Central memory CD8-positive, alpha-beta T cell (primary cell): ENCODE measurements at regions not wholly inside any gene's neighbourhood (a gene's known extent, or its start where the extent isn't known, plus 50 kb on each side); places are given as distances from the start of the nearest gene placed in this dataset.

Experiments
- ATAC-seq: fragments of 150-1000 bp; cut with Tn5 transposase; replicated peaks from 2 replicates; pipeline ENCODE4 v1.10.0; 2022; ENCODE audit warnings: mild to moderate bottlenecking, moderate FRiP score, moderate number of reproducible peaks; ENCODE audit not compliant: poor library complexity, severe bottlenecking; ENCODE audit errors: extremely low read depth
- DNase-seq, 2 donors: peaks; one replicate each; pipeline ENCODE4 v3.0.0; 2021; ENCODE audit warnings: low spot score in 2 of 2
- H3K27ac Mint-ChIP-seq: one replicate; pipeline ENCODE4 v1.8.0; 2022; ENCODE audit warnings: low read depth, mild to moderate bottlenecking, moderate library complexity, mixed read lengths
- H3K27me3 Mint-ChIP-seq: one replicate; pipeline ENCODE4 v1.8.0; 2022; ENCODE audit warnings: mixed read lengths
- H3K36me3 Mint-ChIP-seq: one replicate; pipeline ENCODE4 v1.8.0; 2022; ENCODE audit warnings: mild to moderate bottlenecking, moderate library complexity, mixed read lengths; ENCODE audit not compliant: insufficient read depth
- H3K4me1 Mint-ChIP-seq: one replicate; pipeline ENCODE4 v1.8.0; 2022; ENCODE audit warnings: mixed read lengths
- H3K4me3 Mint-ChIP-seq: one replicate; pipeline ENCODE4 v1.8.0; 2022; ENCODE audit warnings: mild to moderate bottlenecking, moderate library complexity, mixed read lengths
- H3K9me3 Mint-ChIP-seq: one replicate; pipeline ENCODE4 v1.8.0; 2022; ENCODE audit warnings: mixed read lengths

DNA sequence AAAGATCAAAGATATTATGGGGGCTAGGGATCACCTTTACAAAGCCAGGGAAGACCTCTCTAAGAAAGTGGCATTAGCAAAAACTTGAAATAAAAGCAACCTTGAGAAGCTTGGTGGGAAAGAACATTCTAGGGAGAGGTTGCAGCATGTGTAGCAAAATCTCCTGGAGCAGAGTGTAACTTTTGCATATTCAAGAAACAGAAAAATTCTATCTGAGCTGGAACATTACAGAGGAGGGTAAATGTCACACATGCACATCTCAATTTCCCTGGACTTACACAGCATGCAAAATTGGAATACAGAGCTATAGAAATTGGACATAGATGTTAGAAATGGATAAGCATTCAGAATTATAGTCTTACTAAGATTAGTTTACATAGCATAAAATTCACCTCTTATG lies 510.0 kb downstream of the CETN3 start:
- H3K27me3 Mint-ChIP-seq, result no peaks in the 10 kb centered on the region
- no peaks in the 10 kb centered on the region for H3K36me3 Mint-ChIP-seq
- no peaks in the 10 kb centered on the region for H3K4me1 Mint-ChIP-seq
- no peak overlapping the region for H3K4me3 Mint-ChIP-seq
- ATAC-seq (no peak), DNase-seq (no peak)
- H3K27ac Mint-ChIP-seq, result no peak overlapping the region
- H3K9me3 Mint-ChIP-seq, result peaks cover 9% of the 10 kb centered on the region

- H3K4me3 Mint-ChIP-seq, result no peak overlapping the region
- no peaks in the 10 kb centered on the region for H3K4me1 Mint-ChIP-seq
- no peak overlapping the region for H3K27ac Mint-ChIP-seq
- no peaks in the 10 kb centered on the region for H3K27me3 Mint-ChIP-seq
- DNase-seq (no peak), ATAC-seq (no peak)
- no peaks in the 10 kb centered on the region for H3K36me3 Mint-ChIP-seq
- H3K9me3 Mint-ChIP-seq, result peaks cover 21% of the 10 kb centered on the region
Measured at GRCh38 chr5:89893546-89893945, 516.0 kb downstream of the CETN3 start.

- H3K27me3 Mint-ChIP-seq, result no peaks in the 10 kb centered on the region
Measured at GRCh38 chr5:89885670-89886069, 523.9 kb downstream of the CETN3 start.

DNA sequence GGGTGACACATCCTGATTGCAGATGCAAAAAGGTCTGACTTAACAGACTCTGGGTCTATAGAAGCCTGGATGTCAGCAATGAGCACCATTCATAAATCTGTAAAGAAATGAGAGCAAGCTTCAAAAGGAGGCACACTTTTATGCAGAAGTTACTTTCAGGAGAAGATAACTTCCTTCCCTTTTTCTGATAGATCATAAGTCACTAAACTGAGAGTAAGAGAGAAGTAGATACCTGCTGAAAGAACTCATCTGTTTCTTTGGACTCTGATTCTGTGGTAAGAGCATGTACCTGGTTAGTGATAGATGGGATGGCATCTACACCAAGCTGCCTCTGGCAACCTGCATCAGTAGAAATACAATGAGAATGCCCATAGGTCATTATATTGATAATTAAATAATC lies 525.6 kb downstream of the CETN3 start:
- H3K27ac Mint-ChIP-seq, result no peak overlapping the region
- no peak for ATAC-seq
- no peaks in the 10 kb centered on the region for H3K27me3 Mint-ChIP-seq
- DNase-seq, result no peak
- peaks cover 10% of the 10 kb centered on the region for H3K9me3 Mint-ChIP-seq
- no peaks in the 10 kb centered on the region for H3K4me1 Mint-ChIP-seq
- no peak overlapping the region for H3K4me3 Mint-ChIP-seq
- H3K36me3 Mint-ChIP-seq, result no peaks in the 10 kb centered on the region

More at GRCh38 chr5:89885670-89886069, 523.9 kb downstream of the CETN3 start:
- DNase-seq (no peak), ATAC-seq (no peak)
- H3K27ac Mint-ChIP-seq, result no peak overlapping the region
- peaks cover 4% of the 10 kb centered on the region for H3K9me3 Mint-ChIP-seq
- no peak overlapping the region for H3K4me3 Mint-ChIP-seq
- H3K4me1 Mint-ChIP-seq, result no peaks in the 10 kb centered on the region
- H3K36me3 Mint-ChIP-seq, result no peaks in the 10 kb centered on the region

- no peak for DNase-seq
- Mint-ChIP-seq H3K9me3 (peaks cover 6% of the 10 kb centered on the region), H3K4me1 (no peaks in the 10 kb centered on the region), H3K27ac (no peak overlapping the region), H3K36me3 (no peaks in the 10 kb centered on the region), H3K4me3 (no peak overlapping the region), H3K27me3 (no peaks in the 10 kb centered on the region)
- ATAC-seq, result no peak
Measured at GRCh38 chr5:89878140-89879132, 531.1 kb downstream of the CETN3 start.

DNA sequence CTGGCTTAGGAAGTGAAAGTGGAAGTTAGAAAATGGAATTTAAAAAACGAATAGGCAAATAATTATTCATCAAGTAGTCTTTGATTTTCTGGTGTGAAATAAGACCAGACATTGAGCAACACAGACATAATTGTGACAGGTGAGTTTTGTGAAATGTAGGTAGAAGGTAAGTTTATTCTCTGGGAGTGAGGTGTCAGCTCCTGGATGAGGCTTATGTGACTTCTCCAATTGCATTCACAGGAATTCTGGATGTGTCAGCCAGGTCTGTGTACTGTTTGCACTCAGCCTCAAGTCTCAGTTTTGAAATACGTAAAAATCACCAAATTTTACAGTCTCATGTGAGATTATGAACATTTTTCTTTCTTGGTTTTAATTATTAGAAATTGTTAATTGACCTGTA lies 537.6 kb downstream of the CETN3 start:
- Mint-ChIP-seq H3K4me3 (no peak overlapping the region), H3K9me3 (peaks cover 14% of the 10 kb centered on the region), H3K27me3 (no peaks in the 10 kb centered on the region), H3K4me1 (no peaks in the 10 kb centered on the region), H3K27ac (no peak overlapping the region), H3K36me3 (no peaks in the 10 kb centered on the region)
- ATAC-seq, result no peak
- no peak for DNase-seq

DNA sequence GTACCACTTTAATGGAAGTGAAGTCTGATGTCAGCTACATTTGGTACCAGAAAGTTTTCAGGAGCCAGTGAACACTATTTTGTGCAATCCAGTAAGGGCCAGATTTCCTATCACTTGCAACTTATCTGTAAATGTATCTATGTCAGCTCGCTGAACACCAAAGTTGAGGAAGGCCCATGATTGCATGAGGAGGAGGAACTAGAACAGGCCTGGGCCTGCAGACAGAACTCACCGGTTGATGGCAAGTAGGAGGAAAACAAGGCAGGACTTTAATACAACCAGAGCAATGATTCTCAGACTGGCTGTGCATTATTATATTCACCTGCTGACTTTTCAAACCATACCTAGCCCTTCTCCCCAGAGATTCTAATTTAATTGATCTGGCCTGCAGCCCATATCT lies 540.2 kb downstream of the CETN3 start:
- H3K36me3 Mint-ChIP-seq, result no peaks in the 10 kb centered on the region
- no peak overlapping the region for H3K27ac Mint-ChIP-seq
- no peak for ATAC-seq
- H3K4me1 Mint-ChIP-seq, result no peaks in the 10 kb centered on the region
- H3K27me3 Mint-ChIP-seq, result no peaks in the 10 kb centered on the region
- peaks cover 14% of the 10 kb centered on the region for H3K9me3 Mint-ChIP-seq
- H3K4me3 Mint-ChIP-seq, result no peak overlapping the region
- DNase-seq, result no peak

- H3K27ac Mint-ChIP-seq, result no peak overlapping the region
- H3K4me1 Mint-ChIP-seq, result no peaks in the 10 kb centered on the region
- H3K4me3 Mint-ChIP-seq, result no peak overlapping the region
Measured at GRCh38 chr5:89866410-89866809, 543.1 kb downstream of the CETN3 start.

GRCh38 chr5:89864941-89865340 lies 544.6 kb downstream of the CETN3 start:
- Mint-ChIP-seq H3K27ac (no peak overlapping the region), H3K27me3 (no peaks in the 10 kb centered on the region)
- ATAC-seq, result no peak

More at GRCh38 chr5:89866410-89866809, 543.1 kb downstream of the CETN3 start:
- H3K27me3 Mint-ChIP-seq, result no peaks in the 10 kb centered on the region
- DNase-seq (no peak), ATAC-seq (no peak)
- peaks cover 14% of the 10 kb centered on the region for H3K9me3 Mint-ChIP-seq
- no peaks in the 10 kb centered on the region for H3K36me3 Mint-ChIP-seq

GRCh38 chr5:89857790-89858189 lies 551.8 kb downstream of the CETN3 start:
- DNase-seq, result no peak
- Mint-ChIP-seq H3K27me3 (no peaks in the 10 kb centered on the region), H3K4me3 (no peak overlapping the region), H3K4me1 (no peaks in the 10 kb centered on the region), H3K27ac (no peak overlapping the region), H3K36me3 (no peaks in the 10 kb centered on the region), H3K9me3 (peaks cover 11% of the 10 kb centered on the region)
- ATAC-seq, result no peak

More at GRCh38 chr5:89864941-89865340, 544.6 kb downstream of the CETN3 start:
- H3K9me3 Mint-ChIP-seq, result peaks cover 5% of the 10 kb centered on the region
- no peaks in the 10 kb centered on the region for H3K36me3 Mint-ChIP-seq
- no peaks in the 10 kb centered on the region for H3K4me1 Mint-ChIP-seq
- no peak for DNase-seq
- H3K4me3 Mint-ChIP-seq, result no peak overlapping the region

GRCh38 chr5:89855417-89855816 lies 554.1 kb downstream of the CETN3 start:
- no peak for ATAC-seq
- H3K9me3 Mint-ChIP-seq, result peaks cover 11% of the 10 kb centered on the region
- H3K27ac Mint-ChIP-seq, result no peak overlapping the region
- no peaks in the 10 kb centered on the region for H3K4me1 Mint-ChIP-seq
- H3K4me3 Mint-ChIP-seq, result no peak overlapping the region
- DNase-seq, result no peak
- H3K27me3 Mint-ChIP-seq, result no peaks in the 10 kb centered on the region
- no peaks in the 10 kb centered on the region for H3K36me3 Mint-ChIP-seq

- no peak overlapping the region for H3K4me3 Mint-ChIP-seq
- H3K4me1 Mint-ChIP-seq, result no peaks in the 10 kb centered on the region
- no peak overlapping the region for H3K27ac Mint-ChIP-seq
- peaks cover 12% of the 10 kb centered on the region for H3K9me3 Mint-ChIP-seq
- no peak for DNase-seq
- ATAC-seq, result no peak
- H3K27me3 Mint-ChIP-seq, result no peaks in the 10 kb centered on the region
- H3K36me3 Mint-ChIP-seq, result no peaks in the 10 kb centered on the region
Measured at GRCh38 chr5:89851911-89852310, 557.6 kb downstream of the CETN3 start.

- Mint-ChIP-seq H3K27ac (no peak overlapping the region), H3K36me3 (no peaks in the 10 kb centered on the region), H3K4me3 (no peak overlapping the region), H3K4me1 (no peaks in the 10 kb centered on the region), H3K27me3 (no peaks in the 10 kb centered on the region), H3K9me3 (peaks cover 17% of the 10 kb centered on the region)
- DNase-seq (no peak), ATAC-seq (no peak)
Measured at GRCh38 chr5:89850513-89850865, 559.1 kb downstream of the CETN3 start.
